ENCODE measurements at regions not wholly inside any gene's neighbourhood (a gene's known extent, or its start where the extent isn't known, plus 50 kb on each side); places are given as distances from the start of the nearest gene placed in this dataset.
"Not testable (repeated sequence)": the region's sequence is repeated elsewhere in the genome, so short reads cannot be mapped to it uniquely, and the experiment has no call there.

- DNase-seq (ENCODE audit: low read depth) = no peak
These were observed 679.2 kb upstream of the ZNF804A start for GRCh38 chr2:183919167-183919566.

- no peak for DNase-seq (ENCODE audit: low read depth)
These were observed 678.4 kb upstream of the ZNF804A start for GRCh38 chr2:183919926-183920325.

GRCh38 chr2:183925281-183925680, 673.0 kb upstream of the ZNF804A start:
- DNase-seq (ENCODE audit: low read depth) = no peak

GRCh38 chr2:183926433-183926832, 671.9 kb upstream of the ZNF804A start:
- DNase-seq (ENCODE audit: low read depth) = no peak

GRCh38 chr2:183927406-183928325, 670.7 kb upstream of the ZNF804A start:
- DNase-seq (ENCODE audit: low read depth) = peak; percentile 8

- DNase-seq (ENCODE audit: low read depth) = no peak
These were observed 663.3 kb upstream of the ZNF804A start for GRCh38 chr2:183935005-183935404.

- no peak for DNase-seq (ENCODE audit: low read depth)
These were observed 661.1 kb upstream of the ZNF804A start for GRCh38 chr2:183937220-183937619.

- DNase-seq (ENCODE audit: low read depth) = no peak
These were observed 652.1 kb upstream of the ZNF804A start for GRCh38 chr2:183946193-183946592.

- DNase-seq (ENCODE audit: low read depth) = no peak
These were observed 649.5 kb upstream of the ZNF804A start for GRCh38 chr2:183948861-183949260.

GRCh38 chr2:183950673-183951072, 647.7 kb upstream of the ZNF804A start:
- DNase-seq (ENCODE audit: low read depth) = no peak

- peak; percentile 2 for DNase-seq (ENCODE audit: low read depth)
These were observed 646.7 kb upstream of the ZNF804A start for GRCh38 chr2:183951630-183952029.

GRCh38 chr2:183952741-183953140, 645.6 kb upstream of the ZNF804A start:
- no peak for DNase-seq (ENCODE audit: low read depth)

- DNase-seq (ENCODE audit: low read depth) = no peak
These were observed 634.7 kb upstream of the ZNF804A start for GRCh38 chr2:183963609-183964008.

GRCh38 chr2:183964565-183964964, 633.8 kb upstream of the ZNF804A start:
- DNase-seq (ENCODE audit: low read depth) = no peak

GRCh38 chr2:183967756-183968155, 630.6 kb upstream of the ZNF804A start:
- no peak for DNase-seq (ENCODE audit: low read depth)

GRCh38 chr2:183975676-183976075, 622.7 kb upstream of the ZNF804A start:
- not testable (repeated sequence) for DNase-seq (ENCODE audit: low read depth)

- DNase-seq (ENCODE audit: low read depth) = no peak
These were observed 613.5 kb upstream of the ZNF804A start for GRCh38 chr2:183984871-183985270.

GRCh38 chr2:183991968-183992367, 606.4 kb upstream of the ZNF804A start:
- DNase-seq (ENCODE audit: low read depth) = peak; percentile 1

GRCh38 chr2:183993052-183993451, 605.3 kb upstream of the ZNF804A start:
- no peak for DNase-seq (ENCODE audit: low read depth)

GRCh38 chr2:183995632-183996031, 602.7 kb upstream of the ZNF804A start:
- DNase-seq (ENCODE audit: low read depth) = peak; percentile 3

- DNase-seq (ENCODE audit: low read depth) = no peak
These were observed 601.2 kb upstream of the ZNF804A start for GRCh38 chr2:183996825-183997793.

GRCh38 chr2:183998041-183998796, 600.1 kb upstream of the ZNF804A start:
- no peak for DNase-seq (ENCODE audit: low read depth)

Data from M059J (cell line).